PC-9 (cell line): ENCODE measurements at regions not wholly inside any gene's neighbourhood (a gene's known extent, or its start where the extent isn't known, plus 50 kb on each side); places are given as distances from the start of the nearest gene placed in this dataset.

ENCODE experiments used
- BruUV-seq: library from RNA; stranded (reverse); fragments of 400-500 nt; replicated peaks from 2 replicates; lab custom pipeline; 2021; lab: Mats Ljungman, UMichigan
- CTCF ChIA-PET: fragments of 300-600 bp; sonication (Branson Sonifier 250); formaldehyde crosslinking; loops from one replicate; lab custom pipeline; 2022; ENCODE audit warnings: antibody characterized with exemption; lab: Charles Lee
- POLR2A ChIA-PET: fragments of 300-600 bp; sonication (Branson Sonifier 250); formaldehyde crosslinking; loops from one replicate; lab custom pipeline; 2022; ENCODE audit warnings: antibody characterized with exemption; ENCODE audit not compliant: unreplicated experiment; lab: Charles Lee
- DNase-seq, 2 experiments: peaks; one replicate each; pipeline versions ENCODE4 v3.0.0 to v3.0.0-alpha.2; 2015 to 2022; ENCODE audit warnings: mixed read lengths in 1 of 2
- H2AFZ ChIP-seq: fragments of 200-600 bp; sonication (generic); 2 replicates; pipeline ENCODE4 v1.8.1; 2017; ENCODE audit warnings: antibody characterized with exemption
- H3F3A ChIP-seq: fragments of 200-600 bp; sonication (generic); 2 replicates; pipeline ENCODE4 v1.8.1; 2017; ENCODE audit warnings: antibody characterized with exemption, mild to moderate bottlenecking, low read depth; ENCODE audit not compliant: insufficient read depth
- H3K27ac ChIP-seq: fragments of 200-600 bp; sonication (generic); 2 replicates; pipeline ENCODE4 v1.6.1; 2016; ENCODE audit warnings: mixed run types
- H3K27me3 ChIP-seq: fragments of 200-600 bp; sonication (generic); 2 replicates; pipeline ENCODE4 v1.6.1; 2016; ENCODE audit warnings: low read depth, mixed run types; ENCODE audit not compliant: insufficient read depth
- H3K36me3 ChIP-seq: fragments of 200-600 bp; sonication (generic); 2 replicates; pipeline ENCODE4 v1.6.1; 2016; ENCODE audit warnings: low read depth, mixed run types
- H3K4me1 ChIP-seq: fragments of 200-600 bp; sonication (generic); replicated peaks from 2 replicates; pipeline ENCODE4 v1.6.1; 2016; ENCODE audit warnings: mixed run types; ENCODE audit not compliant: insufficient read depth
- H3K4me2 ChIP-seq: fragments of 200-600 bp; sonication (generic); 2 replicates; pipeline ENCODE4 v1.6.1; 2017; ENCODE audit warnings: mixed run types
- H3K4me3 ChIP-seq: fragments of 200-600 bp; sonication (generic); 2 replicates; pipeline ENCODE4 v1.6.1; 2016; ENCODE audit warnings: mixed run types
- H3K79me2 ChIP-seq: fragments of 200-600 bp; sonication (generic); 2 replicates; pipeline ENCODE4 v1.6.1; 2017; ENCODE audit warnings: low read depth, mixed run types
- H3K9me2 ChIP-seq: fragments of 200-600 bp; sonication (generic); 2 replicates; pipeline ENCODE4 v1.8.1; 2017; ENCODE audit warnings: mild to moderate bottlenecking; ENCODE audit not compliant: insufficient read depth
- H3K9me3 ChIP-seq: fragments of 200-600 bp; sonication (generic); 2 replicates; pipeline ENCODE4 v1.8.1; 2016; ENCODE audit warnings: low read depth; ENCODE audit not compliant: insufficient read depth
- H4K20me1 ChIP-seq: fragments of 200-600 bp; sonication (generic); 2 replicates; pipeline ENCODE4 v1.8.1; 2017; ENCODE audit not compliant: insufficient read depth
- CTCF ChIP-seq: fragments of 200-600 bp; sonication (generic); conservative IDR thresholded peaks from 2 replicates; pipeline ENCODE4 v1.6.1; 2017; ENCODE audit warnings: mixed run types, antibody characterized with exemption, mild to moderate bottlenecking, moderate library complexity
- EZH2 ChIP-seq: fragments of 200-600 bp; sonication (generic); IDR thresholded peaks from 2 replicates; pipeline ENCODE4 v1.8.0; 2017; ENCODE audit warnings: antibody characterized with exemption, low read depth
- intact Hi-C: fragments of 100-400 bp; cut with micrococcal nuclease; formaldehyde crosslinking; loops from one replicate; pipeline ENCODE4 v1.10.0; 2022; ENCODE audit not compliant: unreplicated experiment

GRCh38 chr11:25890626-25891260 lies 441.2 kb upstream of the ANO3 start:
- no peaks in the 10 kb centered on the region for H3F3A ChIP-seq

DNA sequence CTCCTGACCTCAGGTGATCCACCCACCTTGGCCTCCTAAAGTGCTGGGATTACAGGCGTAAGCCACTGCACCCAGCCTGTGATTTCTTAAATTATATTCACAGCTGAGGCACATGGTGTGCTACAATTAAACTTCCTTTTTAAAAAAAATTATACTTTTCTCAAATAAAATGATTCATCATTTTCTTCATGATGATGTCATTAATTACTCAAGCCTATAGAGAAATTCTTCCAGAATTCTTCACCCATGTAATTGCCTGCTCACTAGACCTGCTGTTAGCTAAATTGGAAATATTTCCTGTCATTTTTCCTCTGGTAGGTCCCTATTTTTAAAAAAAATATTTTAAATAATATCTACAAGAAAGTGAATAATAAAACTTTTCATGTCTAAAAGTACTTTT lies 440.0 kb upstream of the ANO3 start:
- H4K20me1 ChIP-seq: no peaks in the 10 kb centered on the region
- no peak overlapping the region for H3K4me3 ChIP-seq
- CTCF ChIA-PET: no interaction called here
- no peaks in the 10 kb centered on the region for H3F3A ChIP-seq
- intact Hi-C loops: no loop called here
- H3K27me3 ChIP-seq: no peaks in the 10 kb centered on the region
- H3K9me2 ChIP-seq: no peaks in the 10 kb centered on the region
- H3K9me3 ChIP-seq: no peaks in the 10 kb centered on the region
- no peak overlapping the region for H2AFZ ChIP-seq
- H3K4me2 ChIP-seq: no peak overlapping the region
- POLR2A ChIA-PET: no interaction called here
- no TSS peak for BruUV-seq
- no peak for DNase-seq
- TF ChIP-seq EZH2: no peak
- no peak for TF ChIP-seq CTCF
- H3K4me1 ChIP-seq: no peaks in the 10 kb centered on the region
- H3K27ac ChIP-seq: no peak overlapping the region
- no peaks in the 10 kb centered on the region for H3K79me2 ChIP-seq
- no peaks in the 10 kb centered on the region for H3K36me3 ChIP-seq

More at GRCh38 chr11:25890626-25891260, 441.2 kb upstream of the ANO3 start:
- Histone ChIP-seq H3K4me2 (no peak overlapping the region), H2AFZ (no peak overlapping the region), H3K27ac (no peak overlapping the region), H3K9me3 (no peaks in the 10 kb centered on the region), H3K4me3 (no peak overlapping the region), H3K4me1 (no peaks in the 10 kb centered on the region), H3K9me2 (no peaks in the 10 kb centered on the region), H3K36me3 (no peaks in the 10 kb centered on the region), H3K27me3 (no peaks in the 10 kb centered on the region), H3K79me2 (no peaks in the 10 kb centered on the region), H4K20me1 (no peaks in the 10 kb centered on the region)
- no peak for DNase-seq
- no TSS peak for BruUV-seq
- intact Hi-C loops: no loop called here
- ChIA-PET POLR2A (no interaction called here), CTCF (no interaction called here)
- TF ChIP-seq EZH2 (no peak), CTCF (no peak)

GRCh38 chr11:25899617-25900160 lies 432.2 kb upstream of the ANO3 start:
- H3K36me3 ChIP-seq: no peaks in the 10 kb centered on the region
- no peak for DNase-seq
- ChIA-PET CTCF (no interaction called here), POLR2A (no interaction called here)
- H3K79me2 ChIP-seq: no peaks in the 10 kb centered on the region
- no TSS peak for BruUV-seq
- H3K4me3 ChIP-seq: no peak overlapping the region
- H3F3A ChIP-seq: no peaks in the 10 kb centered on the region
- H3K4me2 ChIP-seq: no peak overlapping the region
- H3K27me3 ChIP-seq: no peaks in the 10 kb centered on the region
- H4K20me1 ChIP-seq: 0 out of 2 replicates have a peak, but pooled peaks cover 4% of the 10 kb centered on the region
- H2AFZ ChIP-seq: no peak overlapping the region
- no peaks in the 10 kb centered on the region for H3K9me2 ChIP-seq
- intact Hi-C loops: no loop called here
- H3K9me3 ChIP-seq: no peaks in the 10 kb centered on the region
- no peak overlapping the region for H3K27ac ChIP-seq
- H3K4me1 ChIP-seq: no peaks in the 10 kb centered on the region
- TF ChIP-seq CTCF: no peak
- TF ChIP-seq EZH2: no peak
